ENCODE measurements at regions not wholly inside any gene's neighbourhood (a gene's known extent, or its start where the extent isn't known, plus 50 kb on each side); places are given as distances from the start of the nearest gene placed in this dataset.

- TF ChIP-seq CTCF (IDR thresholded peaks at IDR 0.05; ENCODE audit: low read depth, low read length, missing input control) = no peak
- no peak for TF ChIP-seq YY1 (IDR thresholded peaks at IDR 0.05)
- TF ChIP-seq FOXA2 (IDR thresholded peaks at IDR 0.05) = no peak
- no peak for TF ChIP-seq NR2F2 (IDR thresholded peaks at IDR 0.05)
- no peak for TF ChIP-seq JUND (IDR thresholded peaks at IDR 0.05)
Measured at GRCh38 chr2:41990245-41990644, 57.6 kb upstream of the PKDCC start (continued).

- TF ChIP-seq FOXA2 (IDR thresholded peaks at IDR 0.05) = no peak
- no peak for TF ChIP-seq FOXA1 (IDR thresholded peaks at IDR 0.05)
- no peak for TF ChIP-seq REST (IDR thresholded peaks at IDR 0.05)
- no peak for TF ChIP-seq HNF4G (IDR thresholded peaks at IDR 0.05)
- TF ChIP-seq ATF3 (IDR thresholded peaks at IDR 0.05) = no peak
- no peak for TF ChIP-seq RAD21 (IDR thresholded peaks at IDR 0.05)
- no peak for TF ChIP-seq JUND (IDR thresholded peaks at IDR 0.05)
- no peak for TF ChIP-seq ZBTB33 (IDR thresholded peaks at IDR 0.05)
- TF ChIP-seq TAF1 (conservative IDR thresholded peaks at IDR 0.05) = no peak
- TF ChIP-seq CTCF (IDR thresholded peaks at IDR 0.05; ENCODE audit: low read depth, low read length, missing input control) = no peak
- no peak for TF ChIP-seq GABPA (IDR thresholded peaks at IDR 0.05 in 1 of 2, conservative IDR thresholded peaks at IDR 0.05 in 1 of 2)
- TF ChIP-seq HNF4A (conservative IDR thresholded peaks at IDR 0.05) = no peak
- TF ChIP-seq SP1 (IDR thresholded peaks at IDR 0.05) = no peak
- no peak for TF ChIP-seq MAX (IDR thresholded peaks at IDR 0.05)
- TF ChIP-seq RXRA (IDR thresholded peaks at IDR 0.05) = no peak
- no peak for TF ChIP-seq YY1 (IDR thresholded peaks at IDR 0.05)
- TF ChIP-seq EGR1 (IDR thresholded peaks at IDR 0.05; ENCODE audit: low read depth in 2 of 2) = no peak
- TF ChIP-seq NR2F2 (IDR thresholded peaks at IDR 0.05) = no peak
- H3K4me1 ChIP-seq (ENCODE audit: control insufficient read depth in 4 of 4, insufficient read depth in 4 of 4, low read length in 3 of 4) = no peaks in the 10 kb centered on the region
- no peak overlapping the region for H3K4me3 ChIP-seq (ENCODE audit: low read depth in 1 of 3, low read length in 3 of 3)
- H3K27me3 ChIP-seq (ENCODE audit: control insufficient read depth in 4 of 4, insufficient read depth in 4 of 4, low read length in 3 of 4) = no peaks in the 10 kb centered on the region
- H3K9me3 ChIP-seq (ENCODE audit: control insufficient read depth in 4 of 4, low read length in 3 of 4) = no peaks in the 10 kb centered on the region
- H3K9ac ChIP-seq (ENCODE audit: low read depth in 1 of 2, low read length in 2 of 2) = no peak overlapping the region
- DNase-seq (ENCODE audit: low spot score) = no peak
- 82% methylated on average over 4 of the region's 4 CpGs for WGBS
- no peak overlapping the region for H3K27ac ChIP-seq (ENCODE audit: low read depth in 1 of 2, low read length in 2 of 2)
- H3K36me3 ChIP-seq (ENCODE audit: control insufficient read depth in 4 of 4, insufficient read depth in 3 of 4, low read depth in 1 of 4, low read length in 3 of 4) = no peaks in the 10 kb centered on the region
Measured at GRCh38 chr2:41990688-41991087, 57.1 kb upstream of the PKDCC start.
